ENCODE measurements at regions not wholly inside any gene's neighbourhood (a gene's known extent, or its start where the extent isn't known, plus 50 kb on each side); places are given as distances from the start of the nearest gene placed in this dataset.
"Not testable (repeated sequence)": the region's sequence is repeated elsewhere in the genome, so short reads cannot be mapped to it uniquely, and the experiment has no call there.

DNA sequence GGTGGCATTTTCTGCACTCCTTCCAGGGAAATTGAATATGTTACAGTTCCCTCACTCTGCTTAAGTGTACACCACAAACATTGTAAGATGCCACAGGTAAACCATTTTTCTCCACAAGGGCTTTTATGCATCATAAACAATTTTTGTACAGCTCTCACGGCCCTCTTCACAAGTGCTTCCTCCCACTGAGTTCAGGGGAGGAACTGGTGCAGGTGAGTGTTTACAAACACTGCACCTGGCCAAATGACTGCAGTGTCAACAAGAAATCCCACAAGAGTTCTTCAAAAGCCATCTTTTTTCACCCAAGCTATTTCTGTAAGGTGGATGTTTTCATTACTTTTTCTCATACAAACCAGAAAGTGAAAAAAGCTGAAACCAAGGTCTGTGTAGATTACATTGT, 973.2 kb downstream of the AACS start:
- Mint-ChIP-seq H3K27ac (no peak overlapping the region), H3K4me1 (no peaks in the 10 kb centered on the region), H3K9me3 (peaks cover 7% of the 10 kb centered on the region), H3K4me3 (no peak overlapping the region), H3K36me3 (ENCODE audit: low read depth) (no peaks in the 10 kb centered on the region), H3K27me3 (no peaks in the 10 kb centered on the region)
- ChIA-PET POLR2A (no interaction called here), CTCF (no interaction called here)
- DNase-seq (no peak), ATAC-seq (ENCODE audit: low read depth) (no peak)
- intact Hi-C loops (cut with micrococcal nuclease), result no loop called here
- TF ChIP-seq CTCF (IDR thresholded peaks at IDR 0.05), result no peak

DNA sequence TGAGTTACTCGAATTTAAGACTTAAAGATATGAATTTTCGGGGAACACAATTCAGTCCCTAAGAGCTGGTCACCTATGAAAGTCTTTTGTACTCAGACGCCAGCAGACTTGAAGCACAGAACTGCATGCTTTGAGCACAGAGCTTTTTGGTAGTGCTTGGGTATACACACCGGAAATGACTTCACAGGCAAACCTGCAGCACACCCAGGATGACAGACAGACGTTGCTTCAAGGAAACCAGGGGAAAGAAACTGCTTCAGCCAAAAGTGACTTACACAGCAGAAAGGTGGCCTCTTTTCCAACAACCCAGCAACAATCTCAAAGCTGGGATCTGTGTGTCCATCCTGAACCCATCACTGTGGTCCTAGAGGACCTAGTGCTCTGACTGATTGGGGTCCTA, 975.1 kb downstream of the AACS start:
- intact Hi-C loops (cut with micrococcal nuclease), result no loop called here

GRCh38 chr12:126042286-126042685, 977.1 kb downstream of the AACS start:
- intact Hi-C loops (cut with micrococcal nuclease), result no loop called here
- H3K36me3 Mint-ChIP-seq (ENCODE audit: low read depth), result no peaks in the 10 kb centered on the region
- no peak for ATAC-seq (ENCODE audit: low read depth)
- ChIA-PET POLR2A (no interaction called here), CTCF (no interaction called here)
- no peaks in the 10 kb centered on the region for H3K27me3 Mint-ChIP-seq
- TF ChIP-seq CTCF (IDR thresholded peaks at IDR 0.05), result no peak
- no peaks in the 10 kb centered on the region for H3K4me1 Mint-ChIP-seq
- H3K9me3 Mint-ChIP-seq, result peaks cover 11% of the 10 kb centered on the region
- H3K4me3 Mint-ChIP-seq, result no peak overlapping the region
- H3K27ac Mint-ChIP-seq, result no peak overlapping the region
- no peak for DNase-seq

More for the DNA sequence above, 975.1 kb downstream of the AACS start:
- H3K9me3 Mint-ChIP-seq, result peaks cover 7% of the 10 kb centered on the region
- ChIA-PET CTCF (no interaction called here), POLR2A (no interaction called here)
- DNase-seq (no peak), ATAC-seq (ENCODE audit: low read depth) (no peak)
- no peaks in the 10 kb centered on the region for H3K36me3 Mint-ChIP-seq (ENCODE audit: low read depth)
- no peaks in the 10 kb centered on the region for H3K27me3 Mint-ChIP-seq
- no peaks in the 10 kb centered on the region for H3K4me1 Mint-ChIP-seq
- TF ChIP-seq CTCF (IDR thresholded peaks at IDR 0.05), result no peak
- no peak overlapping the region for H3K4me3 Mint-ChIP-seq
- H3K27ac Mint-ChIP-seq, result no peak overlapping the region

DNA sequence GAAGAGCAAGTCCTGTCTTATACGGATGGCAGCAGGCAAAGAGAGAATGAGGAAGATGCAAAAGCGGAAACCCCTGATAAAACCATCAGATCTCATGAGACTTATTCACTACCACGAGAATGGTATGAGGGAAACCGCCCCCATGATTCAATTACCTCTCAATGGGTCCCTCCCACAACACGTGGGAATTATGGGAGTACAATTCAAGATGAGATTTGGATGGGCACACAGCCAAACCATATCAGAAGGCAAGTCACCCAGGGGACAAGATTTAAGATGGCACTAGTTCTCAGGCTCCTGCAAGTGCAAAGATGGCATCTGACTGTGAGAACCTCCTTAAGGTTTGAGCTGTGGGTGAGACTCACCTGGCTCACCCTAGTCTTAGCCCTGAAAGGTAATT, 984.3 kb downstream of the AACS start:
- ATAC-seq (ENCODE audit: low read depth); intact Hi-C loops (cut with micrococcal nuclease); H3K4me3 Mint-ChIP-seq; H3K27me3 Mint-ChIP-seq; H3K36me3 Mint-ChIP-seq (ENCODE audit: low read depth); H3K9me3 Mint-ChIP-seq; CTCF ChIA-PET; DNase-seq; H3K4me1 Mint-ChIP-seq; H3K27ac Mint-ChIP-seq: not testable (repeated sequence)
- POLR2A ChIA-PET, result interaction anchor here (0.5 kb wide), 1 partner anchor 965 kb away, joined by 6 read pairs; no protein-coding TSS in a partner anchor

DNA sequence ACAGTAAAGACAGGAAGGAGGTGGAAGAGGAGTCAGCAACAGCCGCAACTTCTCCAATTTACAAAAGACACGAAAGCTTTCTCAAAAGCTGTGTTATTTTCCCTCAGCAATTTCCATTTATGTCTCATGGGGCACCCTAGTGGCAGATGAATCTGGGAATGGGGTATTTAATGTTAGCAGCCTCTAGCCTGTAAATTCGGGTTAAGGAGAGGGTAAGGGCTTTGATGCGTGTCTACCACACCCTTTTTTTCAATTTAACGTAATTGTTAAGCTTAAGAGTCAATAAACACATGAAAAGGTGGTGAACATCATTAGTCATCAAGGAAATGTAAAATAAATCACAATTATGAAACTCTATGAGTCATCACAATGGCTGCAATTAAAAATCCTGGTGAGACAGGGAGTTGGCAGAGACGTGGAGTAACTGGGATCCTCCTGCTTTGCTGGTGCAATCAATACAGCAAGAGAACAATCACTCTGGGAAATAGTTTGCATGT, 986.4 kb downstream of the AACS start:
- intact Hi-C loops (cut with micrococcal nuclease), result no loop called here
- DNase-seq (no peak), ATAC-seq (ENCODE audit: low read depth) (no peak)
- no peaks in the 10 kb centered on the region for H3K36me3 Mint-ChIP-seq (ENCODE audit: low read depth)
- no peak overlapping the region for H3K27ac Mint-ChIP-seq
- no peak for TF ChIP-seq CTCF (IDR thresholded peaks at IDR 0.05)
- POLR2A ChIA-PET, result no interaction called here
- CTCF ChIA-PET, result no interaction called here
- H3K27me3 Mint-ChIP-seq, result no peaks in the 10 kb centered on the region
- H3K4me3 Mint-ChIP-seq, result no peak overlapping the region
- H3K4me1 Mint-ChIP-seq, result no peaks in the 10 kb centered on the region
- H3K9me3 Mint-ChIP-seq, result peaks cover 6% of the 10 kb centered on the region

DNA sequence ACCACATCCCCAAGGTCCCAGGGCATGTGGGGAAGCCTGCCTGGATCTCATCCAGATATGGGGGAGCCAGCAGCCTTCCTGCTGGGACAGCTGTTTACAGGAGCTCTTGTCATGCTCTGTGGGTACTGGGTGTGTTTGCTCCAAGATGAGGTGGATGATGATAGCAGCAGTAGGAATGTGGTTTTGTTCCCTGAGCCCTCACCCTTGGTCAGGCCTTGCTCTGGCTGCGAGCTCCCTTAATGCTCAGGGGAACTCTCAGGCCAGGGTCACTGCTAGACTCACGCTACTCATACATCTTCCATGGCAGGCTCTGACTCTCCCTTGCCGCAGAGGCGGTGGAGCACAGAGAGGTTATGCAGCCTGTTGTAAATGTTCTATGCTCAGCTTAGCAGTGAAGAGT, 990.3 kb downstream of the AACS start:
- TF ChIP-seq CTCF (IDR thresholded peaks at IDR 0.05), result no peak
- no peak overlapping the region for H3K4me3 Mint-ChIP-seq

More for the DNA sequence above, 990.3 kb downstream of the AACS start:
- ATAC-seq (ENCODE audit: low read depth) (no peak), DNase-seq (no peak)
- POLR2A ChIA-PET, result no interaction called here
- Mint-ChIP-seq H3K27ac (no peak overlapping the region), H3K4me1 (no peaks in the 10 kb centered on the region), H3K36me3 (ENCODE audit: low read depth) (no peaks in the 10 kb centered on the region), H3K27me3 (no peaks in the 10 kb centered on the region), H3K9me3 (peaks cover 5% of the 10 kb centered on the region)
- CTCF ChIA-PET, result no interaction called here
- intact Hi-C loops (cut with micrococcal nuclease), result no loop called here

Data from activated B cell treated with CpG ODN at 0.5 μM for 24 hours (primary cell).